ENCODE measurements at regions not wholly inside any gene's neighbourhood (a gene's known extent, or its start where the extent isn't known, plus 50 kb on each side); places are given as distances from the start of the nearest gene placed in this dataset.

GRCh38 chr5:23411200-23411599 lies 96.2 kb upstream of the PRDM9 start:
- TF ChIP-seq, protein P1, sequence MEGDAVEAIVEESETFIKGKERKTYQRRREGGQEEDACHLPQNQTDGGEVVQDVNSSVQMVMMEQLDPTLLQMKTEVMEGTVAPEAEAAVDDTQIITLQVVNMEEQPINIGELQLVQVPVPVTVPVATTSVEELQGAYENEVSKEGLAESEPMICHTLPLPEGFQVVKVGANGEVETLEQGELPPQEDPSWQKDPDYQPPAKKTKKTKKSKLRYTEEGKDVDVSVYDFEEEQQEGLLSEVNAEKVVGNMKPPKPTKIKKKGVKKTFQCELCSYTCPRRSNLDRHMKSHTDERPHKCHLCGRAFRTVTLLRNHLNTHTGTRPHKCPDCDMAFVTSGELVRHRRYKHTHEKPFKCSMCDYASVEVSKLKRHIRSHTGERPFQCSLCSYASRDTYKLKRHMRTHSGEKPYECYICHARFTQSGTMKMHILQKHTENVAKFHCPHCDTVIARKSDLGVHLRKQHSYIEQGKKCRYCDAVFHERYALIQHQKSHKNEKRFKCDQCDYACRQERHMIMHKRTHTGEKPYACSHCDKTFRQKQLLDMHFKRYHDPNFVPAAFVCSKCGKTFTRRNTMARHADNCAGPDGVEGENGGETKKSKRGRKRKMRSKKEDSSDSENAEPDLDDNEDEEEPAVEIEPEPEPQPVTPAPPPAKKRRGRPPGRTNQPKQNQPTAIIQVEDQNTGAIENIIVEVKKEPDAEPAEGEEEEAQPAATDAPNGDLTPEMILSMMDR (IDR thresholded peaks at IDR 0.05), result no peak
- TF ChIP-seq POLR2A (IDR thresholded peaks at IDR 0.05) (no peak), EP300 (IDR thresholded peaks at IDR 0.05) (no peak)
